Epithelial cell of proximal tubule (primary cell): ENCODE measurements at regions not wholly inside any gene's neighbourhood (a gene's known extent, or its start where the extent isn't known, plus 50 kb on each side); places are given as distances from the start of the nearest gene placed in this dataset.

Source experiments
- DNase-seq: peaks from one replicate; pipeline ENCODE4 v3.0.0-alpha.2; 2011; ENCODE audit warnings: low read depth
- H3K4me3 ChIP-seq: 2 replicates; pipeline ENCODE4 v1.5.1; 2011; ENCODE audit warnings: low read depth, mild to moderate bottlenecking, low read length
- TF ChIP-seq, protein P1 (sequence below): conservative IDR thresholded peaks from 2 replicates; pipeline ENCODE4 v1.5.1; 2012; ENCODE audit warnings: low read depth, mild to moderate bottlenecking, low read length

DNA sequence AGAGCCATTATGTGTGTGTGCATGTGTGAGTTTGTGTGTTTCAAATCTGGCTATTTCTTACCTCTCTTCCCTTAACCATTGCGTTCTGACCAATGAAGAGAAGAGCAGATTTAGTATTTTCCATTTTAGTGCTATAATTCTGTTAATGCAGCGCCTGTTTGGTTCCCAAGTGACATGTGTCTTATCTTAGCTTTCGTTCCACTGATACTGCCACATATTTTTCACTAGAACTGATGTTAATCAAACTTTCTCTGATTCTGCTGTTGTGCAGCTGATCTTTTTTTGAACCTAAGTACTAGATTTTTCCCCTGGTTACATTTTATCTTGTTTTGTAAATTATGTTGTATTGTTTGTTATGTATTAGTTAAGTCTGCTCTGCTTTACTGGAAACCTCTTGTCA, 152.9 kb upstream of the MID1 start:
- DNase-seq, result no peak
- TF ChIP-seq, protein P1, sequence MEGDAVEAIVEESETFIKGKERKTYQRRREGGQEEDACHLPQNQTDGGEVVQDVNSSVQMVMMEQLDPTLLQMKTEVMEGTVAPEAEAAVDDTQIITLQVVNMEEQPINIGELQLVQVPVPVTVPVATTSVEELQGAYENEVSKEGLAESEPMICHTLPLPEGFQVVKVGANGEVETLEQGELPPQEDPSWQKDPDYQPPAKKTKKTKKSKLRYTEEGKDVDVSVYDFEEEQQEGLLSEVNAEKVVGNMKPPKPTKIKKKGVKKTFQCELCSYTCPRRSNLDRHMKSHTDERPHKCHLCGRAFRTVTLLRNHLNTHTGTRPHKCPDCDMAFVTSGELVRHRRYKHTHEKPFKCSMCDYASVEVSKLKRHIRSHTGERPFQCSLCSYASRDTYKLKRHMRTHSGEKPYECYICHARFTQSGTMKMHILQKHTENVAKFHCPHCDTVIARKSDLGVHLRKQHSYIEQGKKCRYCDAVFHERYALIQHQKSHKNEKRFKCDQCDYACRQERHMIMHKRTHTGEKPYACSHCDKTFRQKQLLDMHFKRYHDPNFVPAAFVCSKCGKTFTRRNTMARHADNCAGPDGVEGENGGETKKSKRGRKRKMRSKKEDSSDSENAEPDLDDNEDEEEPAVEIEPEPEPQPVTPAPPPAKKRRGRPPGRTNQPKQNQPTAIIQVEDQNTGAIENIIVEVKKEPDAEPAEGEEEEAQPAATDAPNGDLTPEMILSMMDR, result no peak
- no peak overlapping the region for H3K4me3 ChIP-seq

DNA sequence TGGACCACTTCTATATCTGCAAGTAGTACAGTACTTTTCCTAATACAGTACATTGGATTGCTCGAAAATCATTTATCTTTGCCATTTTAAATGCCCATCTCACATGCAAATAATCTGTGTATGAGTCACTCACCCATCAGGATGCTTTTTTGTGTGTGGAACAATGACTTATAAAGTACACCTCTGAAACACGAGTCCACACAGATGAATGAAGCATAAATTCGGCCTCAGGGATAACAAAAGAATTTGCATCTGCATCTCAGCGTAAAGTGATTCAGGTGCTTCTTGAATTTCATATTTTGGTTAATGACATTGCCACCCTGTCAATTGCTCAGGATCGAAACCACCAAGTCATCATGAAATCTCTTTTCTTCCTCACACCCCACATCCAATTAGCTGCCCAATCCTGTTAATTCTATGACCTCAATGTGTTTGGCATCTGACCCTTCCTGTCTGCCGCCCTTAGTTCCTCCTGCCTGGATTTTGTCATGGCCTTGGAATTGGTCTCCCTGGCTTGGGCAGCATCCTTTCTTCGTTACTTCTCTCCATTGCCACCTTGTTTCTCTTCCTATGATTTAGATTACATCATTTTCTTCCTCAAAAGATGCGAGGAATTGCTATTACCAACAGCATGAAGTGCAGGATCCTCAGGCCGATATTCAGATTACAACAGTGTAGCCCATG, 161.6 kb upstream of the MID1 start:
- H3K4me3 ChIP-seq, result no peak overlapping the region
- TF ChIP-seq, protein P1, result no peak
- DNase-seq, result no peak

DNA sequence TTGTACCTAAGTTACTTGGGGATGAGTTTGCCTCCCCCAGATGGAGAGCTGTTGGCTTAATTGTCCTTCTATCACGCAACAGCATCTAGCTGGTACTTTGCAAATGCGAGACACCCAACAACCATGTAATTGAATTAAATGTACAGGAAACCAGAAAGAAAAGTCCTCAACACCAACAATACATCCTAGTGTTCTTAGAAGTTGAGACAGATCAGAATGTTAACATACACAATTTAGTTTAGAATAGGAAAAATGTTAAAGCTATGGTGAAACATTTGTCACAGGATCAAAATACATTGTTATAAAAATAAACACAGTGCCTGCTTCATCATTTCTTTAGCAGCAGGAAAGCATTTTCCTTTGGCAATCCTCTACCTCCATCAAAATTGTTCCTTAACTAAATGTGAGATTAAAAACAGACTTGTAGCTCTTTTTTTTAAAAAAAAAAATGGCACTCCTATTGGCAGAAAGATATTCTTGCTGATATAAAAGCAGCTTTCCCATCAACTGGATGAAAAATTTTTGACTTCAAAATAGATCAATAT, 163.1 kb upstream of the MID1 start:
- no peak for DNase-seq
- TF ChIP-seq, protein P1, result no peak
- H3K4me3 ChIP-seq, result no peak overlapping the region

DNA sequence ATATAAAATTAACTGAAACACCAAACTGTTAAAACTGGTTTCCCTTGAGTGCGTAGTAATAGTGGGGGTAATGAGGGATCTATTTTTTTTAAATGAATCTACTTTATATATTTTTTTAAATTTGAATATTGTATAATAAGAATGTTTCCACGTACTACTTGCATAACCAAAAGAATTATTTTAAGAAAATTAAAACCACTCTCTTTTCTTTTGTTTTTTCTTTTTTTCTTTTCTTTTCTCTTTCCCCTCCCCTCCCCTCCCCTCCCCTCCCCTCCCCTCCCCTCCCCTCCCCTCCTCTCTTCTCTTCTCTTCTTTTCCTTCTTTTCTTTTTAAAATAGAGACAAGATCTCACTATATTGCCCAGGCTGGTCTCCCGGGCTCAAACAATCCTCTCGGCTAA, 166.9 kb upstream of the MID1 start:
- DNase-seq, result no peak
- TF ChIP-seq, protein P1, result no peak

DNA sequence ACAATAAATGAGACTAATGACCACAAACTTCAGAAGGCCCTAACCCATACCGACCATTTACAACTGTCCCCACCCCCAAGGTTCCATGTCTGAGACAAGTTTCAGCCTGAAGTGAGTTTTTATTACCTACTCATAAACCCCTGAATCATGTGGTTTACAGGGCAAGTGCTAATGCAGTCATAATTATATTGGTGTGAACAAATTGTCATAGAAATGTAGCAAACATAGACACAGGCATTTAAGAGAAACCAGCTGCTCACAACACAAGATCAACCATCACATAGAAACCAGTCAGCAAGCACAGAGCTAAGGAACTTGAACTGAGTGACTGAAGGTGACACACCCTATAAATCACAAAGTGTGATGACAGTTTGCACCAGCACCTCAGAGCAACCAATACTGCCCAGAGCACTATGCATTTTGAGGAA, 173.8 kb upstream of the MID1 start:
- no peak overlapping the region for H3K4me3 ChIP-seq
- TF ChIP-seq, protein P1, result no peak
- no peak for DNase-seq

More for the DNA sequence above, 166.9 kb upstream of the MID1 start:
- no peak overlapping the region for H3K4me3 ChIP-seq

DNA sequence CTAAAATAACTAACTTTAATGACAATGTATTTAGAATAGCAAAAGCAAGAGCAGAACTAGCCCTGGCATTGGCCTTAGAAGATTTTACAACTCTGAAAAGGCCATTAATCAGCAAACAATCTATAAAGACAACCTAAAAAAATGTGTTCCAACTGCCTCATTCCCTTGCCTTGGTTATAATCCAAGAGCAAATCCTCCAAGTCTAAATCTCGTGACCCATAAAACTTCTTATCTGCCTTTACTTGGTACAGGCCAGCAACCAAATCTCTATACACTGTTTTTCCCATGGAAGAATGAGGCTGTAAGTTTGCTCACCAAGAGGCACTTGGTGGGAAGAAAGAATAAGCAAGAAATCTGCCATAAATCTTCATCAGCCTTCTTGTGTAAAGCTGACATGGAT, 175.3 kb upstream of the MID1 start:
- no peak overlapping the region for H3K4me3 ChIP-seq
- no peak for DNase-seq

More for the DNA sequence above, 175.3 kb upstream of the MID1 start:
- TF ChIP-seq, protein P1, result no peak
